Activated CD4-positive, alpha-beta T cell treated with anti-CD3 and anti-CD28 coated beads, Interleukin-2, amount 50 U/mL, for 1 hour (primary cell): ENCODE measurements at regions not wholly inside any gene's neighbourhood (a gene's known extent, or its start where the extent isn't known, plus 50 kb on each side); places are given as distances from the start of the nearest gene placed in this dataset.

ENCODE experiments used
- DNase-seq: peaks from one replicate; pipeline ENCODE4 v3.0.0-alpha.2; 2020

DNA sequence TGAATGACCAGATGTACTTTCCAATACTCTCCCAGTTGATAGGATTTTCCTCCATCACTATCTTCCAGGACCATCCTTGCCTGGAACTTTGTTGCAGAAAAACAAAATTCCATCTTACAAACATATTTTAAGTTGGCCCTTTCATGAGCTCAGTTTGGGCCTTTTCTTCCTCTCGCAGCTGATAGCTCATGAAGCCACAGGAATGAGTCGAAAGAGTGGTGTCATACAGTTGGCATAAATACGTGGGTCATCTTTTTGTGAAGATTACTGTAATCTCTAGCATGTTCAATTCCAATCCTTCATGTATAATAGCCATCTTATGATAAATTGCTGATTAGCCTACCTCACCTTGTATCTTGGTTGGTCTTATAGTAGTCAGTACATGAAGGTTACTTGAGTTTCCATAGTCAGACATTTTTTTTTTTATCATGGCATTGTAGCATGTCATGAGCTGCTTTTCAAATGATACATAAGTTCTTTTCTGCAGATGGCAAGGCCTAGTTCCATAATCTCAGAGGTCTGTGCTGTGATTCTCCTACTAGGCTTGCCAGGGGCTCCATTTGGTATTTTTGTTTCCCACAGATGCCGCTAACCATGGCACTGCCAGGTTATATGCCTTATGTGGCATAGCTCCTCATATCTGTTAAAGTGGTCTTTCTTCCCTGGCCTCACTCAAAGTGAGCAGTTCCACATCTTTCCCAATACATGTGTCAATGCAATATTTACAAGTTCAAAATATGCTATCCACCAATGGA is 380.6 kb upstream of the DCN start:
- DNase-seq = no peak

DNA sequence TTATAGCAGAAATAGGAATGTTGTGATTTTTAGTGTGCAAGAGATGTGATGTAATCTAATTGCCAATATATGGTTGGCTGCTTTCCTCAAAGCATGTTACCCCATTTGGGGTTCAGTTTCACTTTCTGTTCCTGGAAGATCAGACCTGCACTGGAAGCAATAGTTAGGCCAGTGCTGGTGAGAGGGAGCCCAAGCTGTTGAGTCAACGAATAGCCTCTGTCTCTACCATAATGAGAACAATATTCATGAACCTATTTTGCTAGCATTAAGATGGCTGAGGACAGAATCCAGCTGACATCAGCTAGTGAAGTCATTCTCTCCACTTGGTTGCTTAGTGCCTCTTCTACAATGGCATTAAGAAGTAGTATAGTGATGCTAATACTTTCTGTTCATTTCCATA is 379.9 kb upstream of the DCN start:
- no peak for DNase-seq

DNA sequence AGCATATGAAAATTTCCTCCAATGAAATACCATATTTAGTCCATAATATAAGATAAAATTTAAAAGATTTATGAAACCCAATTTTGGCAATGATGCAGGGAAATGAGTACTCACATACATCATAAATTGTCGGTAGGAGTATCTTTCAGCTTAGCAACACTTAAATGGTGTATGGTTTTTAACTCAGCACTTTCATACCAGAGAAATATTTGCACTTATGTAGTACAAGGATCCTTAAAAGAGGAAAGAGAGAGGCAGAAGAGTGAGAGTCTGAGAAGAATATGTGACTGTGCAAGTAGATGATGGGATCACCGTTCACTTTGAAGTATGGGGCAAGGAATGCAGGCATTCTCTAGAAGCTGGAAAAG is 379.3 kb upstream of the DCN start:
- DNase-seq = no peak

DNA sequence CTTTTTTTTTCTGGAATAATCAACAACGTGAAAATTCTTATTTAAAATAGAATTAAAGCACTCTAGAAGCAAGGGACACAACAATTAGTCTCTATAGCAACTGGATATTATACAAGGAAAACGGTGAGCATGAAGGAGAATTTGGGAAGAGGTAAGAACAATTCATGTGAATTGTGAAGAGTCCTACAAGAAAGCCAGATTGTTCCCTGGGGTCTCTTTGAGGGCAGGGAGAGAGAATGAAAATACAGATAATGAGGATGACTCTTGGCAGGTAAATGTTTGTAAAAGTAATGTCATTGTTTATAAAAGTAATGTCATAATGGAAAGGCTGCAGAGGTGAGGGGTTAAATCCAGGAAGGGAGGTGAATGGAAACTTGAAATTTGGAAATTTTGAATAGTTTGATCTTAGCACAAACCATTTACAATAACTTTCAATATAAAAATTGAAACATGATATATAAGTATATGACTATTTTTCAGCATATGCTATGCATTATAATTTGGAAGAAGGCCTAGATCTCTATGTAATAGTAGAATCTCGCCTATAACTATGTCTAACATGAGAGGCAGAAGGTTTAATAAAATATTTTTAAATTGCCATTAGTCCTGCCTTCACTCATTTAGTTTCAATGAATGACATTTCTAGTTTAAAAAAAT is 378.8 kb upstream of the DCN start:
- DNase-seq = no peak

DNA sequence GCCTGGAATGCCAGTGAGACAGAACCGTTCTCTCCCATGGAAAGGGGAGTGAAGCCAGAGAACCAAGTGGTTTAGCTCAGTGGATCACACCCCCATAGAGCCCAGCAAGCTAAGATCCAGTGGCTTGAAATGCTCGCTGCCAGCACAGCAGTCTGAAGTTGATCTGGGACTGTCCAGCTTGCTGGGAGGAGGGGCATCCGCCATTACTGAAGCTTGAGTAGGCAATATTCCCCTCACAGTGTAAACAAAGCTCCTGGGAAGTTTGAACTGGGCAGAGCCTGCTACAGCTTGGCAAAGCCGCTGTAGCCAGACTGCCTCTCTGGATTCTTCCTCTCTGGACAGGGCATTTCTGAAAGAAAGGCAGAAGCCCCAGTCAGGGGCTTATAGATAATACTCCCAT is 374.3 kb upstream of the DCN start:
- no peak for DNase-seq

- DNase-seq = no peak
Observed at GRCh38 chr12:91555436-91556415, 373.1 kb upstream of the DCN start.

DNA sequence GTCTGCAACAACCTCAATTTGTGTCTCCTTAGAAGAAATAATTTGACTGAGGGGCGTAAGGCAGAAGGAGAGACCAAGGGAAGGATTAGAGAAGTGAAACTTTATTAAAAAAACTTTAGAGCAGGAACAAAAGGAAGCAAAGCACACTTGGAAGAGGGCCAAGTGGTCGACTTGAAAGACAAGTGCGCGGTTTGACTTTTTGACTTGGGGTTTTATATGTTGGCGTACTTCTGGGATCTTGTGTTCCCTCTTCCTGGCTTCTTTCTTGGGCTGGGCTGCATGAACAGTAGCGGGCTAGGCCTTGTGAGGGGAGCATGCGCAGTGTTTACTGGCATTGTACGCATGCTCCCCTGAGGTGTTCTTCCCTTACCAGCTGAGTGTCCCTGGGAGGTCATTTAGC is 369.3 kb upstream of the DCN start:
- DNase-seq = no peak

GRCh38 chr12:91551242-91551641 is 368.6 kb upstream of the DCN start:
- DNase-seq = no peak

- no peak for DNase-seq
Observed at GRCh38 chr12:91542666-91543065, 360.0 kb upstream of the DCN start.

DNA sequence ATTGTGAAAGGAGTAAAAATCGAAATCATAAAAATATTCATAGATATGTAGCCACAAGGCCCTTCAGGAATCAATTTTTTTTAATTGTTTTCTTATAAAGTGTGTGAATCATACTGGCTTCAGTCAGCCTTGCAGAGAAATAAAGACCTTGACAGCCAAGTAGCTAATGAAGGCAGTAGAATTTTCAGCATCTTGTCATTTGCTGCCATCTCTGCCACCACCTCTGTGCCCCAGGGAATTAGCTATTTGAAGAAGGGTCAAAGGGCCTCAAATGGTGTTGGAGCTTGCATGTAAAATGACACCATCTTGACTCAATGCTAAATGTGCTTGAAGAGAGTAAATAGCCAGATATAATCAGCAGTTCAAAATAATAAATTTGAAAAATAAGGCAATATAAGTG is 359.4 kb upstream of the DCN start:
- DNase-seq = no peak

- DNase-seq = no peak
Observed at GRCh38 chr12:91538418-91538817, 355.8 kb upstream of the DCN start.

GRCh38 chr12:91533366-91533765 is 350.7 kb upstream of the DCN start:
- no peak for DNase-seq

DNA sequence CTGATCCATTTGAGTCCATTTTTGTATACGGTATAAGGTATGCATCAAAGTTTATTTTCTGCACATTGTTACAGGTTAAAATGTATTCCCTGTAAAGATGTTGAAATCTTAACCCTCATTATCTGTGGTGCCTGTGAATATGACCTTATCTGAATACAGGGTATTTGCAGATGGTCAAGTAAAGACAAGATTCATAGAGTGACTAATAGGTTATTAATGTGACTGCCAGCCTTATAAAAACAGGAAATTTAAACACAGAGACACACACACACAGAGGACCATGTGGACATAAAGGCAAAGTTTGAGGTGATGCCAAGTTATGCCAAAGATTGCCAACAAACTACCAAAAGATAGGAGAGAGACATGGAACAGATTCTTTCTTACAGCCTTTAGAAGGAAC is 347.2 kb upstream of the DCN start:
- DNase-seq = no peak

DNA sequence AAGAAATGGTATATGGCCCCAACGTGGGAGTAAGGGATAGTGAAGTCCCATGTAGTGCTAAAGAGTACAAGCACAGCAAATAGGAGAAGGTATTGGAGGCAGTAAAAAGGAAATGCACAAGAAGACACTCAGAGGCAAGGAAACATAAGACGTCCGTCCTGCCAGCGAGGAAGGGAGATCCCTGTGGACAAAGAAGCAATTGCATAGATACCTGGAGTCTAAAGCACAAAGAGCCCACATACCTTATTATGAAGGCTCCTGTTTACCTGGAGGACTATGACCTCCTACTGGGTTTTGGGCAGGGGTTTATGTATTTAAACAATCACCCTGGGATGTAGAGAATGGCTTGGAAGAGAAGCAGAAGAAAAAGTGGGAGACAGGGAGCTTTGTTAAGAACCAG is 341.2 kb upstream of the DCN start:
- DNase-seq = no peak

GRCh38 chr12:91516695-91517047 is 334.1 kb upstream of the DCN start:
- no peak for DNase-seq

GRCh38 chr12:91515944-91516694 is 333.5 kb upstream of the DCN start:
- no peak for DNase-seq

GRCh38 chr12:91513313-91513712 is 330.7 kb upstream of the DCN start:
- DNase-seq = no peak

GRCh38 chr12:91511795-91512420 is 329.3 kb upstream of the DCN start:
- DNase-seq = no peak

- no peak for DNase-seq
Observed at GRCh38 chr12:91507754-91508153, 325.1 kb upstream of the DCN start.

- no peak for DNase-seq
Observed at GRCh38 chr12:91506452-91506851, 323.8 kb upstream of the DCN start.

DNA sequence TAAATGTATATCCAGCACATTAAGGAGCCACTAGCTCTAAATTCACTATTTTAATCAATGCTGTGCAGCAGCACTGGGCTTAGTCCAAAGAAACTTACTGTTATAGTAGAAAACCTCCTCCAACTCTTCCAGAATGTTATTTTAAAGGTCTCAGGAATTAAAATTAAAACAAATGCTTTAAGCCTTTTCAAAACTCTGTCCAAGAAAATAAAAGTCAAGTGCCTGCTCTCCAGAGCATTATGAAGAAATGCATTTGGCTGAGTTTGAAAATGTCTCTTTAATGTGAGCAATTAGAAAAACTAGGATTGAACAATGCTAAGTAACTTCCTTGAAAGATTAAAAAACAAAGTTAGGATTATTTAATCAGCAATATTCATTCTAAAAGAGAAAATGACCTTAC is 322.4 kb upstream of the DCN start:
- no peak for DNase-seq

- DNase-seq = no peak
Observed at GRCh38 chr12:91502208-91502607, 319.6 kb upstream of the DCN start.

DNA sequence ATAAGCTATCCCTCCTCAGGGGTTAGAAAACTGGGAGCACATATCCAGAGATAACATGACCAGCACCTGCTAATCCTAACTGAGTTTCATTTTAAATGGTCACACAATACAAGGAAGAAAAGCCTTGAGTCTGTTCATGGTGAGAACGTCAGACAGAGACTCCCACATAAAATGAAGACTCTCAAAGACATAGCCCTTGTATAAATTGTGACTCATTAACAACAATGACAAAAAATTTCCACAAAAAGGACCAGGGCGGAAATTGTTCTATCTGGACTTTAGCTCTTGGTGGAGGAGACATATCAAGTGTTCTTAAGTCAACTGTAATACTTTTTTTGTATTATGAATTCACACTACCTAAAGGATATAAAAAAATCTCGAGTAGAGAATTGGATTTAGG is 313.7 kb upstream of the DCN start:
- no peak for DNase-seq
